A549 (cell line): ENCODE measurements at regions not wholly inside any gene's neighbourhood (a gene's known extent, or its start where the extent isn't known, plus 50 kb on each side); places are given as distances from the start of the nearest gene placed in this dataset.

Experiments used
- ATAC-seq, 2 experiments: fragments of 200-7000 bp in 1 of 2; fragments of >200 bp in 1 of 2; cut with Nextera tagmentation in 1 of 2; cut with Tn5 transposase in 1 of 2; 3 replicates each; pipeline versions ENCODE4 v1.8.0 to v1.9.1; 2018 to 2020; ENCODE audit warnings: mild to moderate bottlenecking in 1 of 2, moderate library complexity in 1 of 2
- CTCF ChIA-PET: fragments of 300-600 bp; sonication (Branson Sonifier 250); formaldehyde crosslinking; extraction: SDS; loops from one replicate; lab custom pipeline; 2021; ENCODE audit warnings: antibody characterized with exemption, inconsistent platforms; lab: Yijun Ruan, JAX
- POLR2A ChIA-PET: fragments of 350-600 bp; formaldehyde crosslinking; extraction: SDS; loops from one replicate; lab custom pipeline; 2021; ENCODE audit warnings: antibody characterized with exemption, inconsistent platforms; lab: Yijun Ruan, JAX
- DNase-seq, 2 experiments: peaks; one replicate each; pipeline versions ENCODE4 v3.0.0 to v3.0.0-alpha.2; 2011 to 2016; ENCODE audit warnings: low read depth in 1 of 2, low spot score in 1 of 2
- FAIRE-seq: peaks from 2 replicates; lab custom pipeline; 2011; peaks lifted over from hg19 to GRCh38; lab: Jason Lieb, UNC
- H3K27ac ChIP-seq, 2 experiments: fragments of >200 bp; sonication (Bioruptor Twin); formaldehyde crosslinking; 3 replicates each; pipeline ENCODE4 v1.5.1; 2016 to 2017
- H3K4me1 ChIP-seq: fragments of >200 bp; sonication (Bioruptor Twin); formaldehyde crosslinking; 3 replicates; pipeline ENCODE4 v1.6.1; 2016
- H3K4me2 ChIP-seq: fragments of >200 bp; sonication (Bioruptor Twin); formaldehyde crosslinking; 3 replicates; pipeline ENCODE4 v1.6.1; 2016
- H3K4me3 ChIP-seq: fragments of >200 bp; sonication (Bioruptor Twin); formaldehyde crosslinking; 3 replicates; pipeline ENCODE4 v1.5.1; 2016
- H3K9me3 ChIP-seq: fragments of >200 bp; sonication (Bioruptor Twin); formaldehyde crosslinking; 3 replicates; pipeline ENCODE4 v1.6.1; 2016
- BHLHE40 ChIP-seq: IDR thresholded peaks from 2 replicates; pipeline ENCODE4 v1.6.1; 2012; ENCODE audit warnings: low read depth, low read length, inconsistent platforms
- CHD4 ChIP-seq: fragments of 200-600 bp; sonication (generic); IDR thresholded peaks from 2 replicates; pipeline ENCODE4 v1.6.1; 2016; ENCODE audit warnings: antibody characterized with exemption, mild to moderate bottlenecking, borderline replicate concordance
- EHMT2 ChIP-seq: fragments of 200-600 bp; sonication (generic); IDR thresholded peaks from 2 replicates; pipeline ENCODE4 v1.6.1; 2016; ENCODE audit warnings: antibody characterized with exemption, low read depth, mild to moderate bottlenecking, moderate library complexity
- FOSB ChIP-seq: fragments of 250-450 bp; sonication (Bioruptor Pico); IDR thresholded peaks from 2 replicates; pipeline ENCODE4 v1.5.0; 2020; ENCODE audit warnings: mild to moderate bottlenecking, moderate library complexity
- FOSL2 ChIP-seq, 2 experiments: fragments of 450-650 bp in 1 of 2; fragments of >200 bp in 1 of 2; sonication (Bioruptor Twin) in 1 of 2; formaldehyde crosslinking; IDR thresholded peaks; 2 replicates each; pipeline versions ENCODE4 v1.5.0 to v1.6.1; 2016 to 2020; ENCODE audit warnings: mild to moderate bottlenecking in 1 of 2, moderate library complexity in 1 of 2
- HDAC2 ChIP-seq: fragments of 200-600 bp; sonication (generic); IDR thresholded peaks from 2 replicates; pipeline ENCODE4 v1.6.1; 2016
- HOXB5 ChIP-seq: fragments of 250-450 bp; sonication (Bioruptor Pico); IDR thresholded peaks from 2 replicates; pipeline ENCODE4 v1.5.0; 2020; ENCODE audit warnings: mild to moderate bottlenecking, moderate library complexity
- JUN ChIP-seq, 2 experiments: fragments of >200 bp; sonication (Bioruptor Twin); formaldehyde crosslinking; IDR thresholded peaks; 2 replicates in 1 of 2; 3 replicates in 1 of 2; pipeline ENCODE4 v1.6.1; 2016 to 2017
- MYC ChIP-seq: IDR thresholded peaks from 2 replicates; pipeline ENCODE4 v1.6.1; 2012; ENCODE audit warnings: mild to moderate bottlenecking, inconsistent platforms, low read length, improper control_type of control experiment, borderline replicate concordance
- POLR2A ChIP-seq: IDR thresholded peaks from 2 replicates; pipeline ENCODE4 v1.6.1; 2012; ENCODE audit warnings: mild to moderate bottlenecking, low read length
- RCOR1 ChIP-seq: fragments of 150-350 bp; IDR thresholded peaks from 2 replicates; pipeline ENCODE4 v1.6.1; 2014; ENCODE audit warnings: antibody characterized with exemption, low read length, low read depth
- REST ChIP-seq: fragments of 200-600 bp; sonication (generic); IDR thresholded peaks from 2 replicates; pipeline ENCODE4 v1.6.1; 2016; ENCODE audit warnings: antibody characterized with exemption, mild to moderate bottlenecking, moderate library complexity
- RNF2 ChIP-seq: fragments of 200-600 bp; sonication (generic); IDR thresholded peaks from 2 replicates; pipeline ENCODE4 v1.6.1; 2016; ENCODE audit warnings: low read depth, mild to moderate bottlenecking, antibody characterized with exemption, moderate library complexity, borderline replicate concordance
- SMC3 ChIP-seq: fragments of >200 bp; sonication (Bioruptor Twin); formaldehyde crosslinking; IDR thresholded peaks from 3 replicates; pipeline ENCODE4 v1.6.1; 2018; ENCODE audit warnings: inconsistent platforms
- TP53 ChIP-seq: fragments of 250-450 bp; sonication (Bioruptor Pico); IDR thresholded peaks from 2 replicates; pipeline ENCODE4 v1.5.0; 2021; ENCODE audit warnings: mild to moderate bottlenecking, moderate library complexity
- ZC3H11A ChIP-seq: fragments of 450-650 bp; IDR thresholded peaks from 2 replicates; pipeline ENCODE4 v1.6.1; 2014; ENCODE audit warnings: antibody characterized with exemption, mild to moderate bottlenecking
- ZNF302 ChIP-seq: fragments of 250-450 bp; sonication (Bioruptor Pico); IDR thresholded peaks from 2 replicates; pipeline ENCODE4 v1.9.0; 2021; ENCODE audit warnings: inconsistent platforms, mild to moderate bottlenecking, moderate library complexity
- WGBS: methylation state at CpG from one replicate; pipeline ENCODE4 v1.1.6; 2017; ENCODE audit errors: missing lambda C conversion rate; 5-methylcytosine and 5-hydroxymethylcytosine counted together
- TF ChIP-seq, protein P1 (sequence below): fragments of 150-350 bp; IDR thresholded peaks from 2 replicates; pipeline ENCODE4 v1.6.1; 2014; ENCODE audit warnings: low read depth, mild to moderate bottlenecking, low read length

DNA sequence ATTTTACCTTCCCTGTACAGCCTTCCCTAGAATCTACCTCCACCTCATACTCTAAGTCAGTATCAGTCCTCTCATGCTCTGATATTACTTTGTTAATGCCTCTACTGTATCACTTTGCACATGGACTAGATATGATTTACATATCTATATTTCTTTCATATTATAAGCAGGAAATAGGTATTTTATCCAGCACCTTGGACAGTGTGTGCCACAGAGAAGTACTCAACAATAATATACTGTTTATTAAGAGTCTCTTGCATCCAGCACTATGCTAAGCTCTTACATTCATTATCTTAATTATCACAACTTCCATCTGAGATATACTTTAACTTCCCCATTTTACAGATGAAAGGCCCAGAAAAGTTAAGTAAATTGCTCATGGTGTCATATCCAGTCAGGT, 247.9 kb upstream of the DAB1 start (continued):
- TF ChIP-seq CHD4 (no peak), ZNF302 (CRISPR knock-in tag) (no peak), REST (no peak)

- TF ChIP-seq FOSB (no peak), FOSL2 (IDR thresholded peaks at IDR 0.05) (no peak), FOSL2 (CRISPR knock-in tag; IDR thresholded peaks at IDR 0.05) (no peak), ZC3H11A (peak; percentile 64), HDAC2 (no peak), ZNF302 (CRISPR knock-in tag) (no peak), RCOR1 (no peak)
- ChIA-PET POLR2A (no interaction called here), CTCF (interaction anchor here (1.6 kb wide), 1 partner anchor 9 kb away, joined by 3 read pairs; no protein-coding TSS in a partner anchor)
- 0% methylated on average over 1 of the region's 1 CpG for WGBS
- Histone ChIP-seq H3K27ac (no peak overlapping the region), H3K4me2 (no peak overlapping the region), H3K9me3 (no peaks in the 10 kb centered on the region), H3K4me3 (no peak overlapping the region), H3K4me1 (no peaks in the 10 kb centered on the region)
- FAIRE-seq (no peak), ATAC-seq (no peak), DNase-seq (no peak)
Measured at GRCh38 chr1:57659804-57660203, 235.9 kb upstream of the DAB1 start.

DNA sequence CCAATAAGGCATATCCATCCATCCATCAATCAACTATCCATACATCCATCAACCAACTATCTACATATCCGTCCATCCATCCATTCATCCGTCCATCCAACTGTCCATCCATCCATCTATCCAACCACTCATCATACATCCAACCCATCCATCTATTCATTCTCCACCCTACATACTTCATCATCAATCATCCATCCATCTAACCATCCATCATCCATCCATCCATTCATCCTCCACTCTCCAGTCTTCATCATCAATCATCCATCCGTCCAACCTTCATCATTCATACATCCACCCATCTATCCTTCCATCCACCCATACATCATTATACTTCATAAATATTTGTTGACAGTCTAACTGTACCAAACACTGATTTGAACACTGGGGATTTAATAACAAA, 231.3 kb upstream of the DAB1 start:
- DNase-seq = no peak
- POLR2A ChIA-PET = no interaction called here
- TF ChIP-seq BHLHE40 (no peak), RNF2 (no peak), REST (no peak), SMC3 (no peak), MYC (no peak), JUN (IDR thresholded peaks at IDR 0.05) (no peak), HOXB5 (no peak), POLR2A (no peak), HDAC2 (no peak), EHMT2 (no peak), FOSB (no peak), TP53 (CRISPR knock-in tag) (no peak)
- TF ChIP-seq, protein P1, sequence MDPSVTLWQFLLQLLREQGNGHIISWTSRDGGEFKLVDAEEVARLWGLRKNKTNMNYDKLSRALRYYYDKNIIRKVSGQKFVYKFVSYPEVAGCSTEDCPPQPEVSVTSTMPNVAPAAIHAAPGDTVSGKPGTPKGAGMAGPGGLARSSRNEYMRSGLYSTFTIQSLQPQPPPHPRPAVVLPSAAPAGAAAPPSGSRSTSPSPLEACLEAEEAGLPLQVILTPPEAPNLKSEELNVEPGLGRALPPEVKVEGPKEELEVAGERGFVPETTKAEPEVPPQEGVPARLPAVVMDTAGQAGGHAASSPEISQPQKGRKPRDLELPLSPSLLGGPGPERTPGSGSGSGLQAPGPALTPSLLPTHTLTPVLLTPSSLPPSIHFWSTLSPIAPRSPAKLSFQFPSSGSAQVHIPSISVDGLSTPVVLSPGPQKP = no peak
- CTCF ChIA-PET = no interaction called here
- no peaks in the 10 kb centered on the region for H3K4me1 ChIP-seq
- no peak overlapping the region for H3K27ac ChIP-seq
- FAIRE-seq = no peak
- no peak overlapping the region for H3K4me3 ChIP-seq
- no peak for ATAC-seq
- WGBS = 0% methylated on average over 3 of the region's 3 CpGs
- no peak overlapping the region for H3K4me2 ChIP-seq
- no peaks in the 10 kb centered on the region for H3K9me3 ChIP-seq
